ENCODE measurements at regions not wholly inside any gene's neighbourhood (a gene's known extent, or its start where the extent isn't known, plus 50 kb on each side); places are given as distances from the start of the nearest gene placed in this dataset.
"Not testable (repeated sequence)": the region's sequence is repeated elsewhere in the genome, so short reads cannot be mapped to it uniquely, and the experiment has no call there.

GRCh38 chr13:19344585-19345120 lies 163.0 kb upstream of the TUBA3C start:
- TF ChIP-seq FOS (IDR thresholded peaks at IDR 0.05; ENCODE audit: low read depth, low read length); CTCF (conservative IDR thresholded peaks at IDR 0.05; ENCODE audit: low read depth, low read length); POLR2A (IDR thresholded peaks at IDR 0.05; ENCODE audit: low read depth, low read length); MXI1 (IDR thresholded peaks at IDR 0.05; ENCODE audit: borderline replicate concordance, low read depth, low read length); MAFK (IDR thresholded peaks at IDR 0.05; ENCODE audit: low read depth, low read length); RFX5 (IDR thresholded peaks at IDR 0.05; ENCODE audit: low read depth, low read length); RAD21 (IDR thresholded peaks at IDR 0.05; ENCODE audit: low read length); USF2 (IDR thresholded peaks at IDR 0.05; ENCODE audit: low read depth, low read length); CHD1 (IDR thresholded peaks at IDR 0.05; ENCODE audit: low read depth, low read length); ELK1 (IDR thresholded peaks at IDR 0.05; ENCODE audit: borderline replicate concordance, low read depth, low read length): not testable (repeated sequence)

All from IMR-90 (cell line).